ENCODE measurements at regions not wholly inside any gene's neighbourhood (a gene's known extent, or its start where the extent isn't known, plus 50 kb on each side); places are given as distances from the start of the nearest gene placed in this dataset.
"Not testable (repeated sequence)": the region's sequence is repeated elsewhere in the genome, so short reads cannot be mapped to it uniquely, and the experiment has no call there.

- DNase-seq (ENCODE audit: low spot score) = peak; percentile 15
These were observed 726.0 kb downstream of the DNAH5 start for GRCh38 chr5:13218518-13218917.

DNA sequence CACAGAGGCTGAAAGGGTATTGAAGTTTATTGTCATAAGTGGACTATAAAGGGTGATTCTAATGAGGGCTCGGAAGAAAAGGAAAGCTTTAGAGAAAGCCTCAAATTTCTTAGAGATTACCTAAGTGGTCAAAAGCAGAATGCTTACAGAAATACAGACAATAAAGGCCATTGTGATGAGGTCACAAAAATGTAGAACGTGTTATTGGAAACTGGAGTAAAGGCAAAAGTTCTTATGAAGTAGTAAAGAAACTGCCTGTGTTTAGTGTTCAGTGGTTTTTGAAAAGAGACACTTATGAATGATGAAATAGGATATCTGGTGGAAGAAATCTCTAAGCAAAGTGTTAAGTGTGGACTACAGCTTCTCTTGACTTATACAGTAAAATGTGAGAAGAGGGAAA, 726.9 kb downstream of the DNAH5 start:
- DNase-seq (ENCODE audit: low spot score) = no peak

GRCh38 chr5:13215806-13216205, 728.7 kb downstream of the DNAH5 start:
- no peak for DNase-seq (ENCODE audit: low spot score)

GRCh38 chr5:13215370-13215769, 729.1 kb downstream of the DNAH5 start:
- no peak for DNase-seq (ENCODE audit: low spot score)

DNA sequence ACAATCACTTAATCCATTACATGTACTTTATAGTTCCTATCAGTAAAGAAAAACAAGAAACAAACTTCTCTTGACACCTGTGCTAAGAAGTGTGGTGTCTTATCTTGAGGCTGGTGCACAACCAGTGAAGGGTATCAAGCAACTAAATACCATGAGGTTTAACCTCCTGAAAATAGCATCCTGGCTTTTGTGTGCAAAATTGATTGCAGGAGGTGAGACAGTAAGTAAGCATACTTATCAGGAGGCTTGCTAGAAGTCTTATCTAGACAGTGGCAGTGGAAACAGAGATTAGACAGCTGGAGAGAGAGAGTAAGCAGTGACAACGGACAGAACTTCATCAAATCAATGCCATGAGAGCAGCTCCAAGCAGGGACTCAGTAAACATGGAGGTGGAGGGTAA, 730.3 kb downstream of the DNAH5 start:
- no peak for DNase-seq (ENCODE audit: low spot score)

DNA sequence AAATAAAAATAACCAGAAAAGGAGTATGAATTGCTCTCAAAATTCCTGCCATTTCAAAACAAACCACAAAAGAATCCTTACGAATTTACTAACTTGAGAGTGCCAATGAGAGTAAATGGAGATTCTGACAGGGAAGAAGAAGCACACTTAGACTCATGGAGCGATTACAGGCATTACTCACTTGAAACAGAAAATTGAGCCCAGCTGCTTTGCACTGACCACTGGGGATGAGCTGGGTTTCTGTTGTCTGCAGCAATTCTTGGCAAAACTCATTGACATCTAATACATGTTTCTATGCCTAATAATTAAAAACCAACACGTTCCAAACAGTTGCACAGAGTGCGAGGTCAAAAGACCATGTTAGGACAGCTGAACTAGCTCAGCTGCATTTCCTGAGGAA, 731.6 kb downstream of the DNAH5 start:
- DNase-seq (ENCODE audit: low spot score) = no peak

DNA sequence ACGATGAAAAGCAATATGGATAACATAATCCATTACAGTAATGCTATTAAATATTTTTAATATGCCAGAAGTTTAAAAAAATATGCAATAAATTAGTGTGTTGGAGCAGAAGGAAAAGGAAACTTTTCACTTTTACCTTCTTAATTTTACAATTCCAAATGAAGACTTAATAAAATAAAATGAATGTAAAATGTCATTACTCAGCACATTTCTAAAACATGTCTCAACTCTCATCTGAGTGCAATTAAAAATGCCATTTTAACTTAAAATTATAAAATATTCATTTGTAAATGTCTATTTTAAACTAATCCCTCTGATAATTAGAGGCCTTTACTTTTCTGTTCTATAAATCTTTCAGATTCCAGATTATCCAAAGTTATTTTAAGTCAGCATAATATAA, 733.4 kb downstream of the DNAH5 start:
- no peak for DNase-seq (ENCODE audit: low spot score)

DNA sequence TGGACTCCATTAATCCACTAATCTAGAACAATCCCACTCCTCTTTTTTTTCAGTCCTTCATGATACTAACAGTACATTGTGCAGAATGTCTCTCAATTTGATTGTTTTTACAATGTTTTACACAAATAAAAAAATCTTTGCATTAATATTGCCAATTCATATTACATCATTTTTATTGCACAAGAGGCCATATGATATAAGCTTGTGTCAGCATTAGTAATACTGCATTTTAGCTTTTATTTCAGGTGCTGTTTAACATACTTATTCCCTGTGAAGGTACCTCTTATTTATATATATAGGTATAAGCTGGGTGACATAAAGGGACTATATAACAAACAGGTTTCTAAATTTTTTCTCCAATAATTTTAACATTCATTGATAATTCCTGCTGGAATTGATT, 737.4 kb downstream of the DNAH5 start:
- no peak for DNase-seq (ENCODE audit: low spot score)

DNA sequence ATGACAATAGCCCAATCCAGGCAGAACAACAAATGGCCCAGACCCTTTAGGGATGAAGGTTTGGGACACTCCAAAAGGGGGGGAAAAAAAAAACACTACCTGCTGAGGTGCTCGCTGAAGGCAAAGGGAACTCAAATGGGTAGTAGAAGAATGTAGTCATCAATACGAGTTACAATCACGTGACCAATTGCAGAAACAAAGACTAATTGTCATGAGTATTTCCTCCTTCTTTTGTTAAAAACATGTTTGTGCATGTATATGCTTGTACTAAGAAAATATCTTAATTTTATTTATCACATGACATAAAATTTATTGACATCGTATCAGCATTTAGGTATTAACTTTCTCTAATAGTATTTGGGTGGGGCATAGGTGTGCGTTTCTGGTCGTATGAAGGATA, 743.5 kb downstream of the DNAH5 start:
- DNase-seq (ENCODE audit: low spot score) = no peak

DNA sequence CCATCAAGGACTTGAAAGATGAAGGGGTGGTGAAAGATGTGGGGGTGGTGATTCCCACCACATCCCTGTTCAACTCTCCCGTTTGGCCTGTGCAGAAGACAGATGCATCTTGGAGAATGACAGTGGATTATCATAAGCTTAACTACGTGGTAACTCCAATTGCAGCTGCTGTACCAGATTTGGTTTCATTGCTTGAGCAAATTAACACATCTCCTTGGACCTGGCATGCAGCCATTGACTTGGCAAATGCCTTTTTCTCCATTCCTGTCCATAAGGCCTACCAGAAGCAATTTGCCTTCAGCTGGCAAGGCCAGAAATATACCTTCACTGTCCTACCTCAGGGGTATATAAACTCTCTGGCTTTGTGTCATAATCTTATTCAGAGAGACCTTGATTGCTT, 746.3 kb downstream of the DNAH5 start:
- DNase-seq (ENCODE audit: low spot score) = not testable (repeated sequence)

DNA sequence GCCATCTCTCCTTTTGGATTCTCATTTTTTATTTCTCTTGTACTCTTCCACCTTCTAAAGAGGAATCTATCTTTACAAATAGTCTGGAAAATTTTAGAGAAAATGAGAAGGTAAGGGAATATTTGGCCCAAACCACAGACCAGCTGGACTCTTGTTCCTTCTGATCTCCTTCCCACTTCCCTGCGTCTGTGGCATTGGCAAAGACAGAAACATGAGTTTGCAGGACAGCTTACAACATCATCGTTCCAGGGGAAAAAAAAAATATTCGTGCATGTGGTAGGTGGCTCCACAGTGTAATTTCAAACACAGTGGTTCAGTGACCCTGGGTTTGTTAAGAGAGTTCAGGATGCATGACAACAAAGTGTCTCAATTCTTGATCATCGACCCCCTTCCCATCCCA, 755.0 kb downstream of the DNAH5 start:
- DNase-seq (ENCODE audit: low spot score) = no peak

GRCh38 chr5:13188371-13188770, 756.1 kb downstream of the DNAH5 start:
- DNase-seq (ENCODE audit: low spot score) = no peak

DNA sequence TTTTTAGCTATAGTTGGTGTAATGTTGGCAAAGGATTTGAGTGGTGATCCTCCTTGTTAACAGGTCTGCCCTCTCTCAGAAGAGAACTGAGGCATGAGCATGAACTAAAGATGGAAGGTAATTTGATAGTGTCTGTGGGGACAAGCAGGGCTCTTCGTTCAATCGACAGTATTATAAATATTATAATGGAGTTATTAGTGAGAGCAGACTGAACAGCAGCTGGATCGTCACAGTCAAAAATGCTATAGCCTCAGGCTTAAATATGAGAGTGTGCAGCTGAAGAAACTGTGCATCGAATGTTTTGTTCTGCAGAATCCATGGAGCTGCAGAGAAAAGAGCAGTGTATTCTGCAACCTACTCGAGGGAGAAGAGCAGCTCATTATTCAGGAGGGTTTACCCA, 757.3 kb downstream of the DNAH5 start:
- no peak for DNase-seq (ENCODE audit: low spot score)

DNA sequence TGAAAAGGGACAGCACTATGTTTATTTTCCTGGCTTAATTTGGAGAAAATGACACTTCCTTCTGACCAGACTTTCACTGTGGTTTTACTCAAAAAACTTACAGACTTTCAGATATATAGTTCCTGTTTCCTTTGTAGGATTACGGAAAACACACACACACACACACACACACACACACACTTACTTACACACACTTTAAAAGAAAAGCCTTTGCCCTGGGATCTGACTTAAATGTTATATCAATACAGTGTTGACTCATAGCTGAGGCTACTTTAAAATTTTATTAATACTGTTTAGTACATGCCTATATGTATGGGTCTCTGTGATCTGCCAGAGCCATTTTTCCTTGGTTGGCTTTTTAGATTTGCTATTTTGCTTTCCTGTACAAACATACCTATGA, 758.3 kb downstream of the DNAH5 start:
- DNase-seq (ENCODE audit: low spot score) = no peak

DNA sequence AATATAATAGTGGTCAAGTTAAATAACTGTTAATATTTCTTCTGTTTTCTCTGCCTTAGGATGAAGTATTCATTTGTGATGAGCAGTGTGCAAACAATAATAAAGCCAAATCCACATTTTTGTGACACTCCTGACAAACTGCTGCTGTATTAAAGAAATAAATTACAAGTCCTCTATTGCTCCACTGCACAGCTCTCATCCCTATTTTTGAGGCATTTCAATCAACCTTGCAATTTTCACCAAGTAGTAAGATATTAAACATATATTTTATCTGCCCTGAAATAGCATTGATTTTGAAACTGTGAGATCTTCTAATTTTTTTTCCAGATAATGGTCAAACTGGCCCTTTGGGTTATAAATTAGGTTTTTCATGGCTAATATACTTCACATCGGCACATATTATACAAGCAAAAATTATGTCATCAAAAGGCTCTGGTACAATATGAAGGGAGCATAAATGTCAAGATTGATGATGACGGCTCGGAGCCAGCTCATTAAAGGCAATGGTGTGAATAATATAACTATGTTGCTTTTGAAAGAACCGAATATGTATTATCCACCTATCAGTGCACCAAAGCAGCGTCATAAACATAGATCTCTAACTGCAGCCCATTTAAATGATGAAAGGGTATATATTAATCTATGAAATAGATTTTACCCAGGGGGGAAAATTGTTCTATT, 764.9 kb downstream of the DNAH5 start:
- DNase-seq (ENCODE audit: low spot score) = no peak

DNA sequence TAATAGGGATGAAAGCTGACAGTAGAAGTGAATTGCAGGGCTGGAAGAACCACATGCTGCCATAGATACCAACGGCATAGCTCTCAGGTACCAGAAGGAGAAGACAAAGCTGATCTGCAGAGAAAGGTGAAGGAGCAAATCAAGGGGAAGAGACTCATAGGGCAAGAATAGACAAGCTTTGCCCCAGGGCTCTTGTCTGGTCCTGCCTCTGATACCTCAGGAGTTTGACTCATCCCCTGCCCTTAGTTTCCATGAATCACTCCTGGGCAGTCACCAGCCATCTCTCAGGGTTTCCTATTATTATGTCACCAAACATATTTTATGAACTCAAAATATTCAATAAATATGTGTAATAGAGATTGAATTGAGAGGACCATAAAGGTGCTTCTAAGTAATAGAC, 800.9 kb downstream of the DNAH5 start:
- DNase-seq (ENCODE audit: low spot score) = no peak

- DNase-seq (ENCODE audit: low spot score) = no peak
These were observed 801.3 kb downstream of the DNAH5 start for GRCh38 chr5:13143214-13143613.

GRCh38 chr5:13133951-13134350, 810.5 kb downstream of the DNAH5 start:
- no peak for DNase-seq (ENCODE audit: low spot score)

DNA sequence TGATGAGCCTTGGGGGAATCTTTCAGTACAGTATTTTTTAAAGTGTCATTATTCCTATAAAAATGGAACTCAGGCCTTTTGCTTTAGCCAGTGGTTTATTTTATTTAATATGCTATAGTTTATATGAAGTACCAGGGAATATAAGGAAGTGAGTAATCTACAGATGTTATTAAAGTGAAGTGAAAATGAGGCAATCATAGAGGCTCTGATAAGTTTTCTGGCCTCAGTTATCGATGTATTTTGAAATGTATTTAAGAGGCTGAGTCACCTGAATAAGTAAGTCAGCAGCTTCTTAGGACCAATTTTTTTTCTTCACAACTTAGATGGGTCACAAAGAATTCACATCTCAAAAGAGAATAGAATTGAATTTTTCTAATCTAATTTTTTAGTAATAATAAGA, 829.0 kb downstream of the DNAH5 start:
- no peak for DNase-seq (ENCODE audit: low spot score)

GRCh38 chr5:13108265-13108664, 836.2 kb downstream of the DNAH5 start:
- no peak for DNase-seq (ENCODE audit: low spot score)

DNA sequence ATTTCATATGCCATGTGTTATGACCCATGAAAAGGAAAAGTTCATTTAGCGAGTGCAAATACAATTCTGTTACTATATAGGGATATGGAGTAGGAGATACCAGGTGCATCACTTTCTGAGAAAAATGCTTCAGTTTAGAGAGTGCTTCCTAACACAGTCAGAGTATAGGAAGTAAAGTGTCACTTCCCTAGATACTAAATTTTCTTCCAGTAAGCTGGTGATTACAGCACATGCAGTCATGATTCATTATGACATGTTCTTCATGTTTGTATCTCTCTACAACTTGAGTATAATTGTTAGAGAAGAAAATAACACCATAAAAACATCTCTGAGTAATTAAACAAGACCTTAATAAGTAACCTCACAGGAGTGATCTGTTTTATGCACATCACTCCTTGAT, 837.0 kb downstream of the DNAH5 start:
- DNase-seq (ENCODE audit: low spot score) = peak; percentile 32

- DNase-seq (ENCODE audit: low spot score) = no peak
These were observed 863.4 kb downstream of the DNAH5 start for GRCh38 chr5:13081116-13081515.

- DNase-seq (ENCODE audit: low spot score) = not testable (repeated sequence)
These were observed 871.6 kb downstream of the DNAH5 start for GRCh38 chr5:13072936-13073335.

DNA sequence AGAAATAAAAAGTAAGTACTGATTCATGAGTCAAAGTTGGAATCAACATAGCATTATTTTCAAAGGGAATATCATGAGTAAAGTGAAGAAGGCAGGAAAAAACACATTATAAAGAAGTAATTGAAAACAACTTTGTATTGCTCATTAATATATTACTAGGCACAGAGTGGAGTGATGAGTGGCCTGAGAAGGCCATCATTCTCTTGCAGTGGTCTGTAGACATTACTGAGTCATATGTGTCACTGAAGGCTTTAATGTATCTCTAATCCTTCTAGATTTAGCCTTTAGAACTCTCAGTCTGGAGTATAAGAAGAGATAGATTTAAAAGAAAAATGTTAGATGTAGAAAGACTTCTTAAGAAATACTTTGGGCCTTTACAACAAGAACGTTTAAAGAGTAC, 881.4 kb downstream of the DNAH5 start:
- DNase-seq (ENCODE audit: low spot score) = no peak
